HG02970 (cell line): ENCODE measurements at regions not wholly inside any gene's neighbourhood (a gene's known extent, or its start where the extent isn't known, plus 50 kb on each side); places are given as distances from the start of the nearest gene placed in this dataset.
"Not testable (repeated sequence)": the region's sequence is repeated elsewhere in the genome, so short reads cannot be mapped to it uniquely, and the experiment has no call there.

Experiments
- ATAC-seq: cut with Tn5 transposase; IDR thresholded peaks from one replicate; pipeline ENCODE4 v1.9.1; 2021; ENCODE audit warnings: mild to moderate bottlenecking, moderate library complexity, moderate number of reproducible peaks; ENCODE audit not compliant: unreplicated experiment, low FRiP score

- no peak for ATAC-seq
Observed at GRCh38 chrX:121169099-121170035, 122.0 kb downstream of the GLUD2 start.

- ATAC-seq: no peak
Observed at GRCh38 chrX:121172703-121173102, 125.3 kb downstream of the GLUD2 start.

DNA sequence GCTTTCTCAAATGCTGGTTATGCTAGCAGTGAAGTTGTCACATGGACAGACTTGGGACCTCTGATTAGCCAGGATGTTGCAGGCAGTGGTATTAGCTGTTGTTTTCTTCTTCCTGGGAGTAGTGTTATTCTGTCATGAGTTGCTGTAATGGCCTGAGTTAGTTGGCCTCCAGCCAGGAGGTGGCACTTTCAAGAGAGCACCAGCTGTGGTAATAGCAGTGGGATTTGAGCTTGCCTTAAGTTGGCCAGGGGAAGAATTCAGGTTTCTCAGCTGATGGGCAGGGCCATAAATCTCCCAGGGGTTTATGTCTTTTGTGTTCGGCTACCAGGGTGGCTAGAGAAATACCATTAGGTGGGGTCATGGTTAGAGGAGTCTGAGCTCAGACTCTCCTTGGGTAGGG lies 132.6 kb downstream of the GLUD2 start:
- ATAC-seq: no peak

GRCh38 chrX:121191779-121192178 lies 144.4 kb downstream of the GLUD2 start:
- no peak for ATAC-seq

DNA sequence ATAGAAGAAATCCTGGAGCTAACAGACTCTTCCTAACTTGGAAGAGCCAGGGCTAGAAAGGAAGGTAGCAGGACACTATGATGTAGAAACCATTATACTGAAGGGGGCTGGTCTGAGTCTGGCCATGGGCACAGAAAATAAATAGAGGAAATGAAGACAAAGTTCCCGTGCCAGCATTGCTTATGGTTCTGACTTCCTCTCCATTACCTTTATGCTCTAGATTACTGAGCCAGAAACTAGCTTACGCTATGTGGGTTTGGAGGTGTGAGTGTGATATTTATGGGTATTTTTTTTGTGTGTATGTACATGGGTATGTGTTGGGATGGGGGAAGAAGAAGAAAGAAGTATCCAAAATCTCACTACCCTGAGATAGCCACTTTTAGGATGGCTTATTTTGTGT lies 148.3 kb downstream of the GLUD2 start:
- ATAC-seq: no peak

DNA sequence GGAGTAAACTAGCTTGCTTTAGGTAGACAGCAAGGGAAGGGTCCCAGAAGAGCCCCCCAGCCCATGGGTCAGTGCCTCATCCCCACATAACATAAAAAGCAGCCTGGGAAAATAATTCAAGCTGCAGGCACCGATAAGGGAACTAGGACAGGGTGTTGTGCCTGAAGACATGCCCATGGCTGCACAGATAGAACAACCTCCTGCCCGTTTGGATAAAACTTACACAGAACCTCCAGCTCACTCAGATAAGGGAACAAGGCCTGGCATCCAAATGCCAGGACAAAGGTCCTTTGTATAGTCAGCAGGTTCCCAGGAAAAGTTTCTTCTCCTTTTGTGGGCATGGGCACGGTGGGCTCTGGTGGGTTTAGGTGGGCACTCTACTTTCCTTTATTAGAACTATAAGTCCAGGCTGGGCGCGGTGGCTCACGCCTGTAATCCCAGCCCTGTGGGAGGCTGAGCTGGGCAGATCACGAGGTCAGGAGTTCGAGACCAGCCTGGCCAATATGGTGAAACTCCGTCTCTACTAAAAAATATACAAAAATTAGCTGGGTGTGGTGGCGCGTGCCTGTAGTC lies 149.5 kb downstream of the GLUD2 start:
- ATAC-seq: not testable (repeated sequence)

- ATAC-seq: no peak
Observed at GRCh38 chrX:121208563-121208962, 161.2 kb downstream of the GLUD2 start.

DNA sequence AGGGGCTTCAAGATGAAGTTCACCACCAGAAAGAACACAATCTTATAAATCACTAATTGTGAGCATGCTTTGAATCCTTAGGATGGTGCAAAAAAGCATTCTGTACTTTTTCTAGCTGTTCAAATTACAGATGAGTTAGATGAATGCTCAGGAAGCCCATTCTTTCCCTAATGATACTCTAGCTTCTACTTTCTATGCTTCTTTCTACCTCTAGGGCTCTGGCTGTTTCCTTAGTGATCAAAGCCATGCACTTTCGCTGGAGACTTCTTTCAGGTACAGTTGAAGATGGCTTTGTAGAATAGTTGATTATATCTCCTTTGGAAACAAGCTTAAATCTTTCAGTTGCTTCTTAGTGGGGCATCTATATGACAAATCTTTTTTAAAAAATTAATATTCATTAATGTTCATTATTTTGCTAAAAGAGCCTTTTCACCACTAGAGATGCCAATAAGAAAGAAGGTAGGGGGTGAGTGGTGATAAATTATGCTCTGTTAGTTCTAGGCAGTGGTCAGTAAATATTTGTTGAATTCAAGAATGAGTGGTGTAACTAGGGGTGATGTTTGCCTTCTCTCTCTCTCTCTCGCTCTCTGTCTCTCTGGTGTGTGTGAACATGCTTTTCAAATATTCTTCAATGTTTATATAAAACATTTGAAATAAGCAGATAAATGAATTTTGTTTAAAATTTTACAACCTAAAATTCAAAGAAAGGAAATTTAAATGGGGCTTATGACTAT lies 169.4 kb downstream of the GLUD2 start:
- no peak for ATAC-seq

GRCh38 chrX:121221322-121221977 lies 174.0 kb downstream of the GLUD2 start:
- ATAC-seq: no peak

- ATAC-seq: no peak
Observed at GRCh38 chrX:121227888-121228287, 180.5 kb downstream of the GLUD2 start.

DNA sequence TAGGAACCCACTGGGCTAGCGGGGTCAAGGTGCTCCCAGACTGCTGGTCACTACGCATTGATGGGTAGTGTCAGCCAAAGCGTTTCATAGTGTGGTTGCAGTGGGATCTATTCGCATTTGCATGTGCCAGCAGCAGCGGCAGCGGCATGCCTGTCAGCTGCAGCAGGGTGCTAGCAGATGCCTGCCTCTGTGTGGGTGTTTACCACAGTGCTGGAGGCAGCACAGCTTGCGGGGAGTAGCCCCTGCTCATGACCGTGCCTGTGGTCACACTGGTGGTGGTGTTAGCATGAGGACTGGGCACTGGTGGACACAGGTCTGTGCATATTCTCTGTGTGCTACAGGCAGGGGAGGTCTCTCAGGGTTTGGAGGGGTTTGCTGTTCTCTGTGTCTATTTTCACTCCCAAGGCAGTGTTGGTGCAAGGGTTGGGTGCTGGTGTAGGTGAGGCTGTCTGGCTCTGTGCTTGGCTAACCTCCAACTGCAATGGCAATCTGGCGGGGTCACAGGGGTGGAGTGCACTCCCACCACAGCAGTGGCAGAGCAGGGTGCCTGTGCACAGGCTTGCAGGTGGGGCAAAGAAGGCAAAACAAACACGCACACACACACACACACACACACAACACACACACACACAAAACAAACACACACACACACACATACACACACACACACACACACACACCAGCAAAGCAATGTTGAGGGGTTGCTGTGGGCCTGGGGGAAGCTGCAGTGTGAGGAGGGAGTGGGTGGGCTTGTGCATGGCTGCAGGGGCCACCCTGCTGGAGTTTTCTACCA lies 184.4 kb downstream of the GLUD2 start:
- ATAC-seq: no peak

- ATAC-seq: no peak
Observed at GRCh38 chrX:121236040-121236439, 188.6 kb downstream of the GLUD2 start.

DNA sequence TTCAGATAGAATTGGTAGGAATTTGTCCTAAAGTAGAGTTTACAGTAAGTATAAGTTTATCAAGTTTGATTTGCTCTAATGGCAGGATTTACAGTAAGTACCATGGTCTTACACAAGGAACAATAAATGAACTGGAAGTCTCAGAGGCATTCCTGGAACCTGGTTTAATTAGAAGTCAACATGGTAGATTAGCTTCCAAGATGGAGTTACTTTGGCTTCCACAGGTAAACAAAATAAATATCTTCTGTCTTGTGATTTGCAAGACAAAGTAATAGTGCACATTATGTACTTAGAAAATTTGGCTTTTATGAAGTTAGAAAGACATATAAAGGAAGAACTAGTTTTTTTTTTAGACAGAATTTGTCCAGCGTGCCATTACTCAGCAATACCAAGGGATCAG lies 190.7 kb downstream of the GLUD2 start:
- no peak for ATAC-seq

- no peak for ATAC-seq
Observed at GRCh38 chrX:121244511-121244910, 197.1 kb downstream of the GLUD2 start.

DNA sequence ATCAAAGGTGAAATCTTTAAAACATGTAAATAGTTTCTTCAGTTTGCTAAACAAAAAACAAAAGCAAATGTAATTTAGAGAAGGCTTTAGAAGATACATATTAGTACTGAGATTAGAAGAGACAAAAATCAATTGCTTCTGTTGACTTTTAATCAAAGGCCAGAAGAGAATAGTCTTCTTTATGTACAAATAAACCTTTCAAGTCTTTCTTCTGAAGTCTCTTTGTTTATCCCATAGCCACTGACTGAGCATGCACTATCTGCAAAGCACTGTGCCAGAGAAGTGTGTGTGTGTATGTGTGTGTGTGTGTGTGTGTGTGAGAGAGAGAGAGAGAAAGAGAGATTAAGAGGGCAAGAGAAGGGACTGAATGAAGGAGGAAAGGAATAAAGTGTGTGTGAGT lies 198.4 kb downstream of the GLUD2 start:
- no peak for ATAC-seq

GRCh38 chrX:121254336-121254735 lies 206.9 kb downstream of the GLUD2 start:
- ATAC-seq: no peak

GRCh38 chrX:121256647-121257046 lies 209.2 kb downstream of the GLUD2 start:
- no peak for ATAC-seq

DNA sequence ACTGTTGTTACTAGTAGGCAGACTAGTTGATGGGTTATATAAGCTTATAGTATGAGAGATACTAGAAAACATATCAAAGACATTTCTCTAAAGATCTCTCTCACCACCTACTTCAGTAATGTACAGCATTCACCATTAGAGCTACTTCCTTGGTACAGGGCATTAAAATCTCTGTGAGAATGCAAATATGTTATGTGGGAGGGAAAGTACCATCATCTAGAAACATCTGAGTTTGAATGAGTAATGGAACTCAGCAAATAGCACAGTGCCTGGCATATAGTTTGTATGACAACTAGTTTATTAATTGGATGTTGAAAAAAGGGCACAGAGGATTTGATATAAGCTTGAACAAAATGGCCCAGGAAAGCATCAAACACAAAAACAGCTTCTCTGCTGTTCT lies 211.1 kb downstream of the GLUD2 start:
- no peak for ATAC-seq

DNA sequence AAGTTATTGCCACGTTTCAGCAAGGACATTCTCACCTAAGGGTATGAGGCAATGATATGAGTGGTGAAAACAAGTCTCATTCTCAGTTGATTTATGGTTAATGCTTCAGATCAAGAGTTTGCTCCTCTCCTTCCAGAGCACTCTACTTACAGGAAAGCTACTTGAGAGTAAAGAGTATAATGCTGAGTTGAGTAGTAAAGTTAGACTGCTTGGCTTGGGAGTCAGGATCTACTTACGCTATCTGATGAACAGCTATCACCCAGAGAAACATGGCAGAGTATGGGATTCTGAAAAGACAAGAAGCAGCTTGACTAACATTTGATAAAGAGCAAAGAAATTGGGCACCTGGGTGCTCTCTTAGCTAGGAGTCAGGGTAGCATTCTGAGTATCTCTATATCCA lies 211.8 kb downstream of the GLUD2 start:
- ATAC-seq: no peak

GRCh38 chrX:121260596-121261240 lies 213.3 kb downstream of the GLUD2 start:
- no peak for ATAC-seq
